HCT116 (cell line): ENCODE measurements at regions not wholly inside any gene's neighbourhood (a gene's known extent, or its start where the extent isn't known, plus 50 kb on each side); places are given as distances from the start of the nearest gene placed in this dataset.

Source experiments
- ATAC-seq: fragments of 200-7000 bp; cut with Tn5 transposase; 2 replicates; pipeline ENCODE4 v1.9.1; 2020; ENCODE audit warnings: mild to moderate bottlenecking, moderate library complexity
- BruUV-seq: library from RNA; stranded (reverse); fragments of 400-500 nt; replicated peaks from 2 replicates; lab custom pipeline; 2021; lab: Mats Ljungman, UMichigan
- CTCF ChIA-PET: fragments of 300-600 bp; sonication (Branson Sonifier 250); formaldehyde crosslinking; loops from one replicate; lab custom pipeline; 2021; ENCODE audit warnings: antibody characterized with exemption; lab: Charles Lee
- POLR2A ChIA-PET: fragments of 300-600, 350-600 bp; sonication (Branson Sonifier 250); formaldehyde crosslinking; loops from one replicate; lab custom pipeline; 2021; ENCODE audit warnings: antibody characterized with exemption; lab: Charles Lee
- RAD21 ChIA-PET, 2 experiments: fragments of 300-600 bp; sonication (Branson Sonifier 250); formaldehyde crosslinking; loops; one replicate each; lab custom pipeline; 2023; ENCODE audit warnings: low total read pairs in 2 of 2; ENCODE audit not compliant: uncharacterized antibody in 2 of 2, unreplicated experiment in 2 of 2, low non-redundant PET in 1 of 2; lab: Charles Lee
- DNase-seq: peaks from one replicate; pipeline ENCODE4 v3.0.0-alpha.2; 2010; ENCODE audit warnings: low read depth, low spot score
- H2AFZ ChIP-seq: fragments of 200-600 bp; shearing (Covaris generic), sonication (generic); 2 replicates; pipeline ENCODE4 v1.6.1; 2017; ENCODE audit warnings: low read depth, mixed run types, mixed read lengths, antibody characterized with exemption, low read length; ENCODE audit not compliant: poor library complexity, severe bottlenecking
- H3K27ac ChIP-seq: 2 replicates; pipeline ENCODE4 v1.5.1; 2012; ENCODE audit warnings: low read depth, low read length
- H3K27me3 ChIP-seq: fragments of 200-600 bp; sonication (generic); 2 replicates; pipeline ENCODE4 v1.6.1; 2016; ENCODE audit warnings: mixed run types, low read length, mixed read lengths; ENCODE audit not compliant: insufficient read depth
- H3K36me3 ChIP-seq, 2 experiments: fragments of 200-500 bp in 1 of 2; fragments of 200-600 bp in 1 of 2; sonication (Bioruptor generic) in 1 of 2; sonication (generic) in 1 of 2; 2 replicates each; pipeline versions ENCODE4 v1.5.1 to v1.6.1; 2014 to 2016; ENCODE audit warnings: low read length in 2 of 2, inconsistent platforms in 1 of 2, mixed read lengths in 1 of 2, mixed run types in 1 of 2; ENCODE audit not compliant: insufficient read depth in 2 of 2, control insufficient read depth in 1 of 2
- H3K4me1 ChIP-seq, 2 experiments: fragments of 200-600 bp in 1 of 2; sonication (generic) in 1 of 2; 2 replicates each; pipeline versions ENCODE4 v1.5.1 to v1.6.1; 2012 to 2017; ENCODE audit warnings: low read length in 2 of 2, inconsistent platforms in 1 of 2, mild to moderate bottlenecking in 1 of 2, mixed read lengths in 1 of 2, mixed run types in 1 of 2, moderate library complexity in 1 of 2; ENCODE audit not compliant: insufficient read depth in 2 of 2, control insufficient read depth in 1 of 2
- H3K4me2 ChIP-seq: fragments of 200-600 bp; sonication (generic); 2 replicates; pipeline ENCODE4 v1.6.1; 2017; ENCODE audit warnings: mixed run types, low read length, mixed read lengths
- H3K4me3 ChIP-seq, 2 experiments: fragments of 200-600 bp in 1 of 2; sonication (generic) in 1 of 2; replicated peaks in 1 of 2; 2 replicates each; pipeline ENCODE4 v1.5.1; 2011 to 2016; ENCODE audit warnings: low read length in 2 of 2, control low read depth in 1 of 2, low read depth in 1 of 2, mild to moderate bottlenecking in 1 of 2, mixed read lengths in 1 of 2, mixed run types in 1 of 2
- H3K79me2 ChIP-seq: fragments of 200-600 bp; sonication (generic); 2 replicates; pipeline ENCODE4 v1.6.1; 2017; ENCODE audit warnings: mild to moderate bottlenecking, mixed run types, low read length, moderate library complexity, mixed read lengths; ENCODE audit not compliant: insufficient read depth
- H3K9ac ChIP-seq: fragments of 200-600 bp; sonication (generic); 2 replicates; pipeline ENCODE4 v1.6.1; 2016; ENCODE audit warnings: low read length, mixed read lengths
- H3K9me2 ChIP-seq: fragments of 200-600 bp; sonication (generic), shearing (Covaris generic); 2 replicates; pipeline ENCODE4 v1.6.1; 2017; ENCODE audit warnings: mixed run types, mild to moderate bottlenecking, moderate library complexity; ENCODE audit not compliant: insufficient read depth
- H3K9me3 ChIP-seq, 2 experiments: fragments of 200-500 bp in 1 of 2; fragments of 200-600 bp in 1 of 2; sonication (Bioruptor generic) in 1 of 2; sonication (generic) in 1 of 2; 2 replicates each; pipeline ENCODE4 v1.6.1; 2014 to 2017; ENCODE audit warnings: low read length in 2 of 2, mixed read lengths in 2 of 2, inconsistent platforms in 1 of 2, low read depth in 1 of 2, mild to moderate bottlenecking in 1 of 2, mixed run types in 1 of 2, moderate library complexity in 1 of 2; ENCODE audit not compliant: control insufficient read depth in 1 of 2, insufficient read depth in 1 of 2
- H4K20me1 ChIP-seq: fragments of 200-600 bp; sonication (generic), shearing (Covaris generic); 2 replicates; pipeline ENCODE4 v1.6.1; 2017; ENCODE audit warnings: mixed run types, mild to moderate bottlenecking, moderate library complexity; ENCODE audit not compliant: insufficient read depth
- ATF3 ChIP-seq: IDR thresholded peaks from 2 replicates; pipeline ENCODE4 v1.6.1; 2012
- EGR1 ChIP-seq: IDR thresholded peaks from 2 replicates; pipeline ENCODE4 v1.6.1; 2012; ENCODE audit warnings: low read depth
- EZH2phosphoT487 ChIP-seq: fragments of 200-600 bp; IDR thresholded peaks from 2 replicates; pipeline ENCODE4 v1.6.1; 2018; ENCODE audit warnings: antibody characterized with exemption, borderline replicate concordance
- FOSL1 ChIP-seq: IDR thresholded peaks from 2 replicates; pipeline ENCODE4 v1.6.1; 2012; ENCODE audit warnings: low read depth
- MAX ChIP-seq: IDR thresholded peaks from 2 replicates; pipeline ENCODE4 v1.6.1; 2012
- POLR2AphosphoS5 ChIP-seq: IDR thresholded peaks from 2 replicates; pipeline ENCODE4 v1.6.1; 2011; ENCODE audit warnings: mild to moderate bottlenecking, low read depth, low read length, moderate library complexity
- SIN3A ChIP-seq: IDR thresholded peaks from 2 replicates; pipeline ENCODE4 v1.6.1; 2012; ENCODE audit warnings: low read depth
- SP1 ChIP-seq: IDR thresholded peaks from 2 replicates; pipeline ENCODE4 v1.6.1; 2012; ENCODE audit warnings: low read depth
- SRF ChIP-seq: IDR thresholded peaks from 2 replicates; pipeline ENCODE4 v1.6.1; 2012; ENCODE audit warnings: low read depth
- TCF7L2 ChIP-seq: IDR thresholded peaks from 2 replicates; pipeline ENCODE4 v1.7.0; 2011; ENCODE audit warnings: borderline replicate concordance, inconsistent platforms; ENCODE audit not compliant: insufficient read depth, insufficient read length; ENCODE audit errors: extremely low read depth
- ZBTB33 ChIP-seq: IDR thresholded peaks from 2 replicates; pipeline ENCODE4 v1.6.1; 2011; ENCODE audit warnings: mild to moderate bottlenecking, low read length, moderate library complexity; ENCODE audit not compliant: insufficient replicate concordance; ENCODE audit errors: extremely low read depth
- ZFX ChIP-seq: fragments of 450-650 bp; IDR thresholded peaks from 2 replicates; pipeline ENCODE4 v1.6.1; 2017
- ZNF274 ChIP-seq: fragments of 200-500 bp; sonication (Bioruptor generic); IDR thresholded peaks from 2 replicates; pipeline ENCODE4 v1.6.1; 2014; ENCODE audit warnings: mild to moderate bottlenecking, low read depth, low read length, inconsistent platforms
- intact Hi-C: fragments of 100-400 bp; cut with micrococcal nuclease; formaldehyde crosslinking; loops from 2 replicates; pipeline ENCODE4 v1.10.0; 2022

GRCh38 chr10:56096226-56096517 lies 264.9 kb downstream of the ZWINT start:
- TF ChIP-seq ZBTB33 (no peak), MAX (no peak), EGR1 (no peak), ZFX (no peak), FOSL1 (no peak), SIN3A (no peak), TCF7L2 (no peak), SRF (no peak), POLR2AphosphoS5 (no peak), EZH2phosphoT487 (no peak), SP1 (no peak), ZNF274 (no peak), ATF3 (no peak)
- Histone ChIP-seq H3K27ac (no peak overlapping the region), H3K9me3 (peaks cover 5 to 7% of the 10 kb centered on the region in 2 experiments; a peak in 2 of 4 replicates), H3K27me3 (no peaks in the 10 kb centered on the region), H3K9ac (no peak overlapping the region), H3K36me3 (no peaks in the 10 kb centered on the region), H3K4me1 (no peaks in the 10 kb centered on the region), H3K4me3 (no peak overlapping the region), H3K9me2 (no peaks in the 10 kb centered on the region), H2AFZ (no peak overlapping the region), H3K4me2 (no peak overlapping the region), H4K20me1 (no peaks in the 10 kb centered on the region), H3K79me2 (no peaks in the 10 kb centered on the region)
- POLR2A ChIA-PET = no interaction called here
- DNase-seq (no peak), ATAC-seq (no peak)
- BruUV-seq = no TSS peak
- intact Hi-C loops = no loop called here
- RAD21 ChIA-PET = no interaction called here
- CTCF ChIA-PET = no interaction called here
